GM06990 (cell line): ENCODE measurements at regions not wholly inside any gene's neighbourhood (a gene's known extent, or its start where the extent isn't known, plus 50 kb on each side); places are given as distances from the start of the nearest gene placed in this dataset.

Source experiments
- DNase-seq: peaks from one replicate; pipeline ENCODE4 v3.0.0-alpha.2; 2011; ENCODE audit not compliant: insufficient read length; ENCODE audit errors: extremely low read depth
- H3K27me3 ChIP-seq: replicated peaks from 2 replicates; pipeline ENCODE4 v1.6.0; 2011; ENCODE audit warnings: low read length; ENCODE audit not compliant: control insufficient read depth, insufficient read depth
- H3K36me3 ChIP-seq: 2 replicates; pipeline ENCODE4 v1.5.1; 2011; ENCODE audit warnings: low read length; ENCODE audit not compliant: control insufficient read depth, insufficient read depth
- H3K4me3 ChIP-seq: replicated peaks from 2 replicates; pipeline ENCODE4 v1.5.1; 2011; ENCODE audit warnings: low read depth, mild to moderate bottlenecking, control low read depth, low read length
- TF ChIP-seq, protein P1 (sequence below): IDR thresholded peaks from 2 replicates; pipeline ENCODE4 v1.5.1; 2011; ENCODE audit warnings: low read length, control low read depth, mild to moderate bottlenecking, inconsistent platforms; ENCODE audit not compliant: insufficient read depth, poor library complexity, severe bottlenecking

GRCh38 chr4:108322497-108322896 lies 153.8 kb upstream of the LEF1 start:
- Histone ChIP-seq H3K36me3 (no peaks in the 10 kb centered on the region), H3K27me3 (no peaks in the 10 kb centered on the region), H3K4me3 (no peak overlapping the region)
- DNase-seq, result no peak
- TF ChIP-seq, protein P1, sequence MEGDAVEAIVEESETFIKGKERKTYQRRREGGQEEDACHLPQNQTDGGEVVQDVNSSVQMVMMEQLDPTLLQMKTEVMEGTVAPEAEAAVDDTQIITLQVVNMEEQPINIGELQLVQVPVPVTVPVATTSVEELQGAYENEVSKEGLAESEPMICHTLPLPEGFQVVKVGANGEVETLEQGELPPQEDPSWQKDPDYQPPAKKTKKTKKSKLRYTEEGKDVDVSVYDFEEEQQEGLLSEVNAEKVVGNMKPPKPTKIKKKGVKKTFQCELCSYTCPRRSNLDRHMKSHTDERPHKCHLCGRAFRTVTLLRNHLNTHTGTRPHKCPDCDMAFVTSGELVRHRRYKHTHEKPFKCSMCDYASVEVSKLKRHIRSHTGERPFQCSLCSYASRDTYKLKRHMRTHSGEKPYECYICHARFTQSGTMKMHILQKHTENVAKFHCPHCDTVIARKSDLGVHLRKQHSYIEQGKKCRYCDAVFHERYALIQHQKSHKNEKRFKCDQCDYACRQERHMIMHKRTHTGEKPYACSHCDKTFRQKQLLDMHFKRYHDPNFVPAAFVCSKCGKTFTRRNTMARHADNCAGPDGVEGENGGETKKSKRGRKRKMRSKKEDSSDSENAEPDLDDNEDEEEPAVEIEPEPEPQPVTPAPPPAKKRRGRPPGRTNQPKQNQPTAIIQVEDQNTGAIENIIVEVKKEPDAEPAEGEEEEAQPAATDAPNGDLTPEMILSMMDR, result no peak

GRCh38 chr4:108320061-108320460 lies 151.3 kb upstream of the LEF1 start:
- DNase-seq, result no peak
- Histone ChIP-seq H3K36me3 (no peaks in the 10 kb centered on the region), H3K4me3 (no peak overlapping the region), H3K27me3 (no peaks in the 10 kb centered on the region)
- TF ChIP-seq, protein P1, result no peak

- no peaks in the 10 kb centered on the region for H3K36me3 ChIP-seq
- no peak for DNase-seq
- H3K27me3 ChIP-seq, result no peaks in the 10 kb centered on the region; the same call in 1 of the 2 replicates
- no peak overlapping the region for H3K4me3 ChIP-seq
- TF ChIP-seq, protein P1, result no peak
Observed at GRCh38 chr4:108317377-108317776, 148.6 kb upstream of the LEF1 start.

- Histone ChIP-seq H3K36me3 (no peaks in the 10 kb centered on the region), H3K4me3 (no peak overlapping the region), H3K27me3 (no peaks in the 10 kb centered on the region; the same call in 1 of the 2 replicates)
- DNase-seq, result no peak
- TF ChIP-seq, protein P1, result no peak
Observed at GRCh38 chr4:108315694-108316093, 147.0 kb upstream of the LEF1 start.

DNA sequence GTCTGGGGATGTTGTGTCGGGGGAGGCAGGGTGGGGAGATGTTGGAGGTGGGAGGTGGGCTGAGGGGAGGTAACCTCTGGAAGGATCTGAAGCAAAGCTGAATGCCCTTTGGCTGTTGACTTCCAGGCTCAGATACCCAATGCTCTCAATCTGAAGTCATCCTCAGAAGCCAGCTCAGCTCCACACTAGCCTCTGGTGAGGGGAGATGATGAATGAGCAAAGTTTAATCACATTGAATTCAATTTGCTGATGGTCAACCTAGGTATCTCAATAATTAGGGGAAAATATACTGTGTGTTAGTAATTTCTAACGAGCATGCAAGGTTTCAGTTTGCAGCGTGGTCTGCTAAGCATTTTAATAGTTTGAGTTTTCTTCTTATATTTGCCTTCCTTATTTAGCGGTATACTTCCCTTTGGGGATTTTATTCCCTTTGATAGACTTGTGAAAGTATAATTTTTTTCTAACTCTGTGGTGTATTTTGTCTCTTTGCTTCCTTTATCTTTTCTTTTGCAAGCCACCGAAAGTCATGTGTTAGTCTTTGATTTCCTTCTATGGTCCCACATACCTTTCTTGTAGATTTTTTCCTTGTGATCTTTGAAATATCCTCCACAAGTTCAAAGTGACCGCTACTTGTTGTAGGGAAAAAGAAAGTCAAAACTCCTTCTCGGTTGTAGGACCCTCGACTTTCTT lies 146.3 kb upstream of the LEF1 start:
- no peaks in the 10 kb centered on the region; the same call in 1 of the 2 replicates for H3K27me3 ChIP-seq
- no peak overlapping the region for H3K4me3 ChIP-seq
- no peaks in the 10 kb centered on the region for H3K36me3 ChIP-seq
- TF ChIP-seq, protein P1, result no peak
- DNase-seq, result no peak
